Activated CD4-positive, alpha-beta memory T cell treated with anti-CD3 and anti-CD28 coated beads, Interleukin-2, amount 10 ng/mL, durations not matched to agents 7 days and 5 days (primary cell): ENCODE measurements at regions not wholly inside any gene's neighbourhood (a gene's known extent, or its start where the extent isn't known, plus 50 kb on each side); places are given as distances from the start of the nearest gene placed in this dataset.

Experiments used
- CTCF ChIA-PET: fragments of 350-600 bp; sonication (Branson Sonifier 250); formaldehyde crosslinking; loops from one replicate; lab custom pipeline; 2021; ENCODE audit warnings: antibody characterized with exemption, inconsistent platforms; lab: Charles Lee
- POLR2A ChIA-PET: fragments of 350-600 bp; sonication (Branson Sonifier 250); formaldehyde crosslinking; loops from one replicate; lab custom pipeline; 2021; ENCODE audit warnings: antibody characterized with exemption; lab: Charles Lee
- DNase-seq: peaks from one replicate; pipeline ENCODE4 v3.0.0-alpha.2; 2020
- H3K27ac Mint-ChIP-seq: one replicate; pipeline ENCODE4 v1.8.0; 2021; ENCODE audit warnings: mild to moderate bottlenecking, mixed read lengths
- H3K27me3 Mint-ChIP-seq: one replicate; pipeline ENCODE4 v1.8.0; 2021; ENCODE audit warnings: mixed read lengths
- H3K36me3 Mint-ChIP-seq: one replicate; pipeline ENCODE4 v1.8.0; 2021; ENCODE audit warnings: low read depth, mixed read lengths
- H3K4me1 Mint-ChIP-seq: one replicate; pipeline ENCODE4 v1.8.0; 2021; ENCODE audit warnings: mixed read lengths
- H3K4me3 Mint-ChIP-seq: one replicate; pipeline ENCODE4 v1.8.0; 2021; ENCODE audit warnings: mild to moderate bottlenecking, mixed read lengths
- H3K9me3 Mint-ChIP-seq: one replicate; pipeline ENCODE4 v1.8.0; 2021; ENCODE audit warnings: mixed read lengths

- H3K27me3 Mint-ChIP-seq = peaks cover 11% of the 10 kb centered on the region
- peaks cover 5% of the 10 kb centered on the region for H3K4me1 Mint-ChIP-seq
- H3K9me3 Mint-ChIP-seq = no peaks in the 10 kb centered on the region
- POLR2A ChIA-PET = no interaction called here
- no peak overlapping the region for H3K27ac Mint-ChIP-seq
- no peaks in the 10 kb centered on the region for H3K36me3 Mint-ChIP-seq
- no peak overlapping the region for H3K4me3 Mint-ChIP-seq
- DNase-seq = no peak
- CTCF ChIA-PET = interaction anchor here (1.3 kb wide), 1 partner anchor 817 kb away, joined by 3 read pairs; no protein-coding TSS in a partner anchor
Measured at GRCh38 chr10:28375399-28376354, 72.8 kb upstream of the MPP7 start.

- no peak overlapping the region for H3K27ac Mint-ChIP-seq
- ChIA-PET CTCF (interaction anchor here (0.7 to 5.8 kb wide), 10 partner anchors 11 to 1018 kb away, joined by 3 to 122 read pairs (median 12); partner anchors contain the start of gene MPP7), POLR2A (interaction anchor here (0.5 to 3.3 kb wide), 3 partner anchors 44 to 550 kb away, joined by 3 to 21 read pairs (median 4); partner anchors contain the start of gene MPP7)
- H3K4me1 Mint-ChIP-seq = peaks cover 14% of the 10 kb centered on the region
- peaks cover 4% of the 10 kb centered on the region for H3K27me3 Mint-ChIP-seq
- no peak overlapping the region for H3K4me3 Mint-ChIP-seq
- no peak for DNase-seq
- H3K36me3 Mint-ChIP-seq = no peaks in the 10 kb centered on the region
- H3K9me3 Mint-ChIP-seq = no peaks in the 10 kb centered on the region
Measured at GRCh38 chr10:28378986-28379585, 76.2 kb upstream of the MPP7 start.

GRCh38 chr10:28381466-28381865, 78.6 kb upstream of the MPP7 start:
- ChIA-PET CTCF (interaction anchor here (0.6 to 5.8 kb wide), 20 partner anchors 9 to 642 kb away, joined by 3 to 122 read pairs (median 4); partner anchors contain the start of gene MPP7), POLR2A (interaction anchor here (0.7 to 3.3 kb wide), 3 partner anchors 14 to 79 kb away, joined by 3 to 21 read pairs (median 6); partner anchors contain the start of gene MPP7)
- Mint-ChIP-seq H3K4me1 (peaks cover 23% of the 10 kb centered on the region), H3K36me3 (no peaks in the 10 kb centered on the region), H3K9me3 (no peaks in the 10 kb centered on the region), H3K4me3 (no peak overlapping the region), H3K27ac (no peak overlapping the region), H3K27me3 (peaks cover 8% of the 10 kb centered on the region)
- no peak for DNase-seq

GRCh38 chr10:28381903-28382347, 79.1 kb upstream of the MPP7 start:
- DNase-seq = peak; percentile 85
- ChIA-PET CTCF (interaction anchor here (0.6 to 5.8 kb wide), 21 partner anchors 10 to 643 kb away, joined by 3 to 122 read pairs (median 4); partner anchors contain the start of gene MPP7), POLR2A (interaction anchor here (0.7 to 3.3 kb wide), 2 partner anchors 14 to 79 kb away, joined by 3 to 21 read pairs; partner anchors contain the start of gene MPP7)
- Mint-ChIP-seq H3K4me3 (no peak overlapping the region), H3K9me3 (no peaks in the 10 kb centered on the region), H3K27ac (no peak overlapping the region), H3K4me1 (peaks cover 25% of the 10 kb centered on the region), H3K27me3 (peaks cover 6% of the 10 kb centered on the region), H3K36me3 (no peaks in the 10 kb centered on the region)

- Mint-ChIP-seq H3K4me3 (no peak overlapping the region), H3K36me3 (no peaks in the 10 kb centered on the region), H3K9me3 (no peaks in the 10 kb centered on the region), H3K27me3 (peaks cover 4% of the 10 kb centered on the region), H3K27ac (no peak overlapping the region), H3K4me1 (peaks cover 26% of the 10 kb centered on the region)
- ChIA-PET CTCF (interaction anchor here (1.2 to 5.8 kb wide), 6 partner anchors 10 to 644 kb away, joined by 3 to 122 read pairs (median 24); partner anchors contain the start of gene MPP7), POLR2A (no interaction called here)
- no peak for DNase-seq
Measured at GRCh38 chr10:28382525-28383269, 79.8 kb upstream of the MPP7 start.

GRCh38 chr10:28384557-28384956, 81.7 kb upstream of the MPP7 start:
- ChIA-PET POLR2A (no interaction called here), CTCF (interaction anchor here (0.8 to 1.2 kb wide), 5 partner anchors 9 to 133 kb away, joined by 3 to 7 read pairs (median 4); partner anchors contain the start of gene MPP7)
- H3K4me3 Mint-ChIP-seq = no peak overlapping the region
- H3K27me3 Mint-ChIP-seq = peaks cover 9% of the 10 kb centered on the region
- H3K4me1 Mint-ChIP-seq = peaks cover 26% of the 10 kb centered on the region
- H3K36me3 Mint-ChIP-seq = no peaks in the 10 kb centered on the region
- DNase-seq = no peak
- H3K9me3 Mint-ChIP-seq = no peaks in the 10 kb centered on the region
- H3K27ac Mint-ChIP-seq = no peak overlapping the region

- H3K9me3 Mint-ChIP-seq = no peaks in the 10 kb centered on the region
- no peak overlapping the region for H3K27ac Mint-ChIP-seq
- CTCF ChIA-PET = interaction anchor here (1.0 to 1.2 kb wide), 3 partner anchors 8 to 145 kb away, joined by 3 to 7 read pairs (median 4); no protein-coding TSS in a partner anchor
- no peak overlapping the region for H3K4me3 Mint-ChIP-seq
- POLR2A ChIA-PET = no interaction called here
- no peaks in the 10 kb centered on the region for H3K36me3 Mint-ChIP-seq
- peaks cover 9% of the 10 kb centered on the region for H3K27me3 Mint-ChIP-seq
- no peak for DNase-seq
- peaks cover 18% of the 10 kb centered on the region for H3K4me1 Mint-ChIP-seq
Measured at GRCh38 chr10:28385748-28386502, 83.1 kb upstream of the MPP7 start.

GRCh38 chr10:28386503-28386868, 83.6 kb upstream of the MPP7 start:
- H3K36me3 Mint-ChIP-seq = no peaks in the 10 kb centered on the region
- POLR2A ChIA-PET = no interaction called here
- peaks cover 16% of the 10 kb centered on the region for H3K4me1 Mint-ChIP-seq
- no peak for DNase-seq
- H3K27ac Mint-ChIP-seq = no peak overlapping the region
- H3K4me3 Mint-ChIP-seq = no peak overlapping the region
- CTCF ChIA-PET = interaction anchor here (1.0 kb wide), 1 partner anchor 145 kb away, joined by 4 read pairs; no protein-coding TSS in a partner anchor
- H3K27me3 Mint-ChIP-seq = peaks cover 9% of the 10 kb centered on the region
- no peaks in the 10 kb centered on the region for H3K9me3 Mint-ChIP-seq

GRCh38 chr10:28387140-28387539, 84.3 kb upstream of the MPP7 start:
- Mint-ChIP-seq H3K27me3 (peaks cover 9% of the 10 kb centered on the region), H3K9me3 (no peaks in the 10 kb centered on the region), H3K4me1 (peaks cover 12% of the 10 kb centered on the region), H3K36me3 (no peaks in the 10 kb centered on the region), H3K4me3 (no peak overlapping the region), H3K27ac (no peak overlapping the region)
- CTCF ChIA-PET = interaction anchor here (0.6 to 1.0 kb wide), 3 partner anchors 13 to 146 kb away, joined by 3 to 4 read pairs (median 4); no protein-coding TSS in a partner anchor
- POLR2A ChIA-PET = no interaction called here
- no peak for DNase-seq

GRCh38 chr10:28391283-28391682, 88.4 kb upstream of the MPP7 start:
- H3K36me3 Mint-ChIP-seq = no peaks in the 10 kb centered on the region
- peaks cover 9% of the 10 kb centered on the region for H3K4me1 Mint-ChIP-seq
- peaks cover 5% of the 10 kb centered on the region for H3K27me3 Mint-ChIP-seq
- no peaks in the 10 kb centered on the region for H3K9me3 Mint-ChIP-seq
- CTCF ChIA-PET = interaction anchor here (1.4 to 3.8 kb wide), 3 partner anchors 10 to 77 kb away, joined by 3 to 43 read pairs (median 4); no protein-coding TSS in a partner anchor
- H3K27ac Mint-ChIP-seq = no peak overlapping the region
- H3K4me3 Mint-ChIP-seq = no peak overlapping the region
- DNase-seq = no peak
- POLR2A ChIA-PET = no interaction called here

- peaks cover 5% of the 10 kb centered on the region for H3K27me3 Mint-ChIP-seq
- H3K4me1 Mint-ChIP-seq = peaks cover 4% of the 10 kb centered on the region
- H3K27ac Mint-ChIP-seq = no peak overlapping the region
- DNase-seq = peak; percentile 66
- H3K4me3 Mint-ChIP-seq = no peak overlapping the region
- POLR2A ChIA-PET = interaction anchor here (0.6 kb wide), 1 partner anchor 141 kb away, joined by 4 read pairs; no protein-coding TSS in a partner anchor
- CTCF ChIA-PET = interaction anchor here (0.7 to 3.8 kb wide), 33 partner anchors 9 to 652 kb away, joined by 3 to 43 read pairs (median 4); partner anchors contain the start of gene MPP7
- no peaks in the 10 kb centered on the region for H3K9me3 Mint-ChIP-seq
- no peaks in the 10 kb centered on the region for H3K36me3 Mint-ChIP-seq
Measured at GRCh38 chr10:28393956-28394568, 91.2 kb upstream of the MPP7 start.
